GM19397 (cell line): ENCODE measurements at regions not wholly inside any gene's neighbourhood (a gene's known extent, or its start where the extent isn't known, plus 50 kb on each side); places are given as distances from the start of the nearest gene placed in this dataset.
"Not testable (repeated sequence)": the region's sequence is repeated elsewhere in the genome, so short reads cannot be mapped to it uniquely, and the experiment has no call there.

ENCODE experiments used
- ATAC-seq: cut with Tn5 transposase; IDR thresholded peaks from one replicate; pipeline ENCODE4 v1.9.1; 2021; ENCODE audit warnings: mild to moderate bottlenecking, moderate library complexity; ENCODE audit not compliant: unreplicated experiment

- no peak for ATAC-seq
Observed at GRCh38 chr6:106855117-106855516, 119.4 kb downstream of the CD24 start.

GRCh38 chr6:106849676-106850332 lies 124.7 kb downstream of the CD24 start:
- ATAC-seq: no peak

GRCh38 chr6:106849120-106849519 lies 125.4 kb downstream of the CD24 start:
- no peak for ATAC-seq

DNA sequence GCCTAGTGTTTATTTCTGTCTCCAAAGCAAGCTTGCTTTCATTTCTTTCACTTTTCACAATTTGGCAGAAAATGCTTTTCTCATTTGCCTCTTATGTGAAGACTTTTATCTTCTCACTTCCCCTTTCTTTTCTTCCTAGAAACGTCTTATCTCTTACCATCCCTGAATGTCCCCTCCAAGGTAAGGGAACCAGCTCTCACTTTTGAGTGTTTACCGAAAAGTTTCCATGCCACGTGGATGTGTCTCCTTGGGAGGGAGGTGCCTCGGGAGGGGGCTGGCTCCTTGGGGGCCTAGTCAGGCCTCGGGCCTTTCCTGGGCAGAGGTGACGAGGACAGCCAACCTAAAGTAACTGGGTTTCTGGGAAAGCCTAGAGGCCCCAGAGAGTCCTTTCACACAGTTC lies 127.4 kb downstream of the CD24 start:
- no peak for ATAC-seq

DNA sequence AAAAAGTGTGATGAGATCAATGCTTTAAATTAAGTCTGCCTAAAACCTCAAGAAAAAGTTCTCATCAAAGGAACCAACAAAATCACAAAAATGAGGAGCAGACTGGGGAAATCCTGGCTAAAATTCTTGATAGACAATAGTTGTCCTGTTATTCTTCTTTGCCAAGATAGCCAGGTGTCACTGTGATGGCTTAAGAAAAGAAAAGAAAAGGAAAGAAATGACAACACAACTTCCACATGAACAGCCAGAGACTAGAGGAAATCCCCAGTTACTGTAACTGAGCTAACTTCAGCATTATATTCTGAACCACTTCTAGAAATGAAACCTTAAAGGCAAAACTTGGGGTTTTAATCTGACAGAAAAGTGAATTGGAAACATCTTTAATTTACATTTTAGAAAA lies 129.6 kb downstream of the CD24 start:
- peak; percentile 51 for ATAC-seq

DNA sequence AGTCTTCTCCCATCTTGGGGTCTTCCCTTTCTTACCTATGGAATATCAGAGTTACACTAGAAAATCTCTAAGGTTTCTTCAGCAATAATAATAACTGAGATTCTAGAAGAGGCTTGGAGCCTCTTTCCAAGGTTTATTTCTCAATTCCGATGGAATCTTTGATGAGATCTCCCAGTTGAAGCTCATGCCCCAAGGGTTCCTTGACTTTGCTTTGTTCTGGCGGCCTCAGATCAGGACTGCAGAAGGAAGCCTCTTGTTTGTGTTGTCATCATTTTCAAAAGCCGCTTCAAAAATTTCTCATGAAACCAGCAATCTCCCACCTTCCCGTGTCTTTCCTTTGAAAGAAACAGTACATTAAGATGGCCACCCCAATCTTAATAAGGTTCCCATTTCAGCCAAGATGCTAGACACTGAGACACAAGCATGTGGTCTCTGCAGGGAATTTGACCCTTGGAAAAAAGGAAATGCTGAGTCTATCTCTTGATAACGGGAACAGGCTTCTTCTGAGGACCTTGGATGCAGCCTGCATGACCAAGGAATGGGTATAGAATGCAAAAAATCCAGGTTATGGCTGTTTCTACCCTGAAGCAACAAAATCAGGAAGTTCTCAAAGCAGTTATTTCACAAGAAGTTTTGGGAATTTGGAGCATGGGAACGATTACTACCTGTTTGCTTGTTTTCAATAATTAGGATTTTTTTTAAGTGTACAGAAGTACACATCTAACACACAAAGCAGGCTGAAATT lies 141.6 kb downstream of the CD24 start:
- no peak for ATAC-seq

DNA sequence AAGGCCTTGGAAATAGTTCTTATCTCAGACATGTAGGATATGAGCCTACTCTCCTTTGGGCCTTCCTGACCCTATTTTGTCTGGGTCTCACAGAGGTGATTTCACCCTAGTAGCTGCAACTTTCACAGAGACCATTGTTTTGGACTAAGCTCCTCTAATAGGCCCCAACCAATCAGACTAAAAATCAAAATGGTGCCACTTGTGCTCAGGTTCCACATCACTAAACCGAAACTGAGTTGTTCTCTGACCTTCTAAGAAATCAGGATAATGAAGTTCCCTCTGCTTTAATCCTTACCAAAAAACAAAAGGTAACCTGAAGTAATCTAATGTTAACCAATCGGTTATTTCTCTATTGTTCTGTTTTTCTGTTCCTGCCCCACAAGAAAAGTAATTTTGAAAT lies 143.6 kb downstream of the CD24 start:
- no peak for ATAC-seq

GRCh38 chr6:106829451-106829850 lies 145.1 kb downstream of the CD24 start:
- no peak for ATAC-seq

DNA sequence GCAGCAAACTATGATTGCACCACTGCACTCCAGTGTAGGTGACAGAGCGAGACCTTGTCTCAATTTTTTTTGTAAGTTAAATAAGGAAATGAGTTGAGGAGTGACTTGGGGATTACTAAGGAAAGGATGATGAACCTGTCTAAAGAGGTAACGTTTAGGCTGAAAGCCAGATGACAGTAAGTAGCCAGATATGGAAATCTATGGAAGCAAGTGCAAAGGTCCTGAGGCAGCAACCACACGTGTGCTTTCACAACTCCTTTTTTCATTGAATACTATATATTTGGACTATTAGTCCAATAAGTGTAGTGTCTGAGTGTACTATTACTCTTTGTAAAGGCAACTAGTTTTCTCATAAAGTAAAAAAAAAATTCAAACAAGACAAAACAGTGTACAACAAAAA lies 147.4 kb downstream of the CD24 start:
- ATAC-seq: no peak

GRCh38 chr6:106825156-106825555 lies 149.4 kb downstream of the CD24 start:
- no peak for ATAC-seq

DNA sequence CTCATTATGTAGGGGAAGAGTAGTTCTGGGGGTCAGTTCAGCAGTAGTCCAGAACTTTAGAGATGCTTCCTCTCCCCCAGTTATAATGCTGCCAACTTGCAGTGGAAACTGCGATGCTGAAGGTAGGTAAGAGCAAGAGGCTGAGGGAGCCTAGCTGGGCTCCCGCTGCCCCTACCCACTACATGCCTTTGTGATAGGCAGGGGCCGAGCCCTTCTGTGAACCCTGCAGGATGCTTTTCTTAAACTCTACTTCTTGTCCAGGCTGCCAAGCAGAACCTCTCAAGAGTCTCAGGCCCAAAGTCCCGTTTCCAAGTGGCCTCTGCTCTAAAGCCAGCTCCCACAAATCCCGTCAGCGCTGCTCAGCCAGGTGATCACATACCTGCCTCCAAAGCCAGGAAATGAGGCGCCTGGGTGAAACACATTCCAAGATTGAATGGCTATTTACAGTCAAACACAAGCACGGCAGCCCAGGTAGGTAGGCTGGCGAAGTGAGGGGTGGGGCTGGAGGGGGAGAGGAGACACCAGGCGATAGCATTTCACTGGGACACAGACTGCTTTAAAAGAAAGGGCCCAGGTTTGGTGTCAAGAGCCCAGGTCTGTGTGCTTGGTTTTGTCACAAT lies 150.7 kb downstream of the CD24 start:
- ATAC-seq: no peak

DNA sequence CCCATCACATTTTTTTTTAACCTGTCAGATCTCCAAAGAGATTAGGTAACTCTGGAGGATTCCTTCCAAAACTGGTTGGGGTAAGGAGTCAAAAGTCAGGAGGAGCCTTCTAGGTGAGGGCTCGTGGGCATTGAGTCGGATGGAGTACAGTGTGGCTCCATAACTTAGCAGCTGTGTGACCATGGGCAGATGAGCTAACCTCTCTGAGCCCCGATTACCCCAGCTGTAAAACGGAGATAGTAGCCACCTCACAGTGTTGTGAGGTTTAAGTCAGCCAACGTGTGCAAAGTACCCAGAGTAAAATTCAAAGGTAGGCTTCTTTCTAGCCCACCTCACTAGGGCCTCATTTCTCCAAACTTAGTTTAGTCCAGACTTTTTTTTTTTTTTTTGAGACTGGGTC lies 151.5 kb downstream of the CD24 start:
- no peak for ATAC-seq

GRCh38 chr6:106820412-106820852 lies 154.1 kb downstream of the CD24 start:
- no peak for ATAC-seq

- ATAC-seq: no peak
Observed at GRCh38 chr6:106811088-106811686, 163.3 kb downstream of the CD24 start.

DNA sequence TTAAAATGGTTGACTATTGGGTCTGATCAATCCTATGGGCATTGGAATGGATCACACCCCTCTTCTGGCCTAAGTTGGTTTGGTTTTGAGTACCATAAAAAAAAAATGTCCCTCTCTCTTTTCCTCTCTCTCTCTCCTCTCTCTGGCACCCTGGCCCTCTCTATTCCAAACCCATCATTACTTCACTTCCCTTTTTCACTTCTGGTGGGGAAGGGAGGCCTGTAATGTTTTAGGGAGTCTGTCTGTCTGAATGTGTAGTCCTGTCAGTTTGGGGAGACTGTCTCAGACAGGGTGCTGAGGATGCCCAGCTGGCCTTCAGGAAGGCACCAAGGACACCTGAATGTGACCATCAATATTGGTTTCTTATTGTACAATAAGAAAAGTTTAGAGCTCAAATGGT lies 165.8 kb downstream of the CD24 start:
- ATAC-seq: no peak

- ATAC-seq: no peak
Observed at GRCh38 chr6:106807947-106808611, 166.4 kb downstream of the CD24 start.

- ATAC-seq: not testable (repeated sequence)
Observed at GRCh38 chr6:106806253-106806652, 168.3 kb downstream of the CD24 start.

- ATAC-seq: no peak
Observed at GRCh38 chr6:106805771-106806170, 168.8 kb downstream of the CD24 start.

DNA sequence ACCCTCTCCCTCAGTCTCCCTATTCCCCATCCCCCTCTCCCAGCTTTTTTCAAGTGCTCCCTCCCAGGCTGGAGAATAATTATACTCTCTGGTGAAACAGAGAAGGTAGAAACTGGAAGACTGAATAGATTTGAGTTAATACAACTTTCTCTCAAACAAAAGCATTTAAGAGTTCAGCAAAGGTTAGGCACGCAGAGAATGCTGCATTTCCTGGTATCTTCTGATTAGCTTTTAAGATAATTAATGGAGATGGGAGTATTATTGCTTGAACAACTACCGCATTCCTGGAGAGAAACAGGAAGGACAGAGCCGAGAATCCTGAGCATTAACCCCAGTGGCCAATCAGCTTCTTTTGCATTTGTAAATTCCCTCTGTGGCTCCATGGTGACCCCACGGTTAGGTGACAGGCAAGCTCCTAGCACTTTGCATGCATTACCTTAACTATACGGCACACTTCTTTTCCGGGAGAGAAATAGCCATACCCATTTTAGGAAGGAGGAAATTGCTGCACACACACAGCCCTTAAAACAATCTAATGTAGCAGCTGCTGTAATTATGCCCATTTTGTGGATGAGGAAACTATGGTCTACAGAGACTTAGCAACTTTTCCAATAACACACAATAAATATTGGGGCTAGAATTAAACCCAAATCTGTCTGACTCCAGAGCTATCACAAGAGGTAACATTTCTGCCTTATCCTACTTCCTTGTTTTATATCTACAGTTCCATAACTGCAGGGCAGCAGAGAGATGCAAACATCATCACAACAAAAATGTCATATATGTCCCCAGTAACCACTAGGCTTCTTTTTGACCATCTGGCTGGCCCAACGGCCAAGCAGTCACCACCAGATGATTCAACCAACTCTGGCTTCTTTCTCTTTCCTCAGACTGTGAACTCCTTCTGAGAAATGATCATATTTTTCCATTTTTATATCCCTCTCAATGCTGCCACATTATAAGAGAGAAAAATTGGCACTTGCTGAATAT lies 169.9 kb downstream of the CD24 start:
- no peak for ATAC-seq

GRCh38 chr6:106803188-106803587 lies 171.3 kb downstream of the CD24 start:
- ATAC-seq: no peak
